Fibroblast of mammary gland (primary cell): ENCODE measurements at regions not wholly inside any gene's neighbourhood (a gene's known extent, or its start where the extent isn't known, plus 50 kb on each side); places are given as distances from the start of the nearest gene placed in this dataset.

Experiments
- DNase-seq: peaks from one replicate; pipeline ENCODE4 v3.0.0-alpha.2; 2010; ENCODE audit warnings: low read depth
- H3K4me3 ChIP-seq: 2 replicates; pipeline ENCODE4 v1.5.1; 2011; ENCODE audit warnings: low read depth, mild to moderate bottlenecking, low read length, moderate library complexity; ENCODE audit not compliant: control insufficient read depth
- CTCF ChIP-seq: conservative IDR thresholded peaks from 2 replicates; pipeline ENCODE4 v1.5.1; 2011; ENCODE audit warnings: low read depth, low read length, inconsistent platforms; ENCODE audit not compliant: control insufficient read depth, insufficient read depth

DNA sequence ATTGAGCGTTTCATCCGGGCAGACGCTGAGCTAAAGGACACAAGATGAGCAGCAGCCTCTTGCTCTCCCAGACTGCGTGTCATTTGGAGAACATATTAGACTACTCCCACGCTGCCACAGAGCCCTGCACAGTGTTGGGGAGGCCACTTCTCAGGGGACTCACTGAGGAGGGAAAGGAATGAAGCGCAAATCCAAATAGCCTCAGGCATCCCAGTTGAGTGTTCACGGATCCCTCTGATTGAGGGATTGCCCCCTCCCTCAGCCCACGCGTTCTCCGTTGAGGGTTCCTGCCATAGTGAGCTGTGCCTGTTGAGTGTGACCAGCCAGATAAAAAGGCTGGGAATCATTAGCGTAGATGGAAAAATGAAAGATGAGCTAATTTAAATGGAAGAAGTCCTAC is 563.4 kb downstream of the ACTR3B start:
- DNase-seq = no peak
- H3K4me3 ChIP-seq = no peak overlapping the region
- no peak for TF ChIP-seq CTCF

GRCh38 chr7:153324094-153324493 is 564.5 kb downstream of the ACTR3B start:
- no peak for TF ChIP-seq CTCF
- DNase-seq = no peak
- no peak overlapping the region for H3K4me3 ChIP-seq

GRCh38 chr7:153327683-153328082 is 568.1 kb downstream of the ACTR3B start:
- DNase-seq = no peak
- H3K4me3 ChIP-seq = no peak overlapping the region
- TF ChIP-seq CTCF = no peak

DNA sequence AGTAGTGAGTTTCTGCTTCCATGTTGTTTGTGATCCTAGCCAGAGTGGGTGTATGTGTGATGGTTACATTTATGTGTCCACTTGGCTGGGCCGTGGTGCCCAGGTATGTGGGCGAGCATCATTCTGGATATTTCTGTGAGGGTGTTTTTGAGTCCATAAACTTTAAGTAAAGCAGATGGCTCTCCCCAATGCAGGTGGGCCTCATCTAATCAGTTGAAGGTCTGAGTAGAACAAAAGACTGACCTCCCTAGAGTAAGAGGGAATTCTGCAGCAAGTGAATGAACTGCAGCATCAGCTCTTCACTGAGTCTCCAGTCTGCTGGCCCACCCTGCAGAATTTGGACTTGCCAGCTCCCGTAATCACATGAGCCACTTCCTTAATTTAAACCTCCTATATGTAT is 571.9 kb downstream of the ACTR3B start:
- no peak for TF ChIP-seq CTCF
- no peak for DNase-seq
- H3K4me3 ChIP-seq = no peak overlapping the region

DNA sequence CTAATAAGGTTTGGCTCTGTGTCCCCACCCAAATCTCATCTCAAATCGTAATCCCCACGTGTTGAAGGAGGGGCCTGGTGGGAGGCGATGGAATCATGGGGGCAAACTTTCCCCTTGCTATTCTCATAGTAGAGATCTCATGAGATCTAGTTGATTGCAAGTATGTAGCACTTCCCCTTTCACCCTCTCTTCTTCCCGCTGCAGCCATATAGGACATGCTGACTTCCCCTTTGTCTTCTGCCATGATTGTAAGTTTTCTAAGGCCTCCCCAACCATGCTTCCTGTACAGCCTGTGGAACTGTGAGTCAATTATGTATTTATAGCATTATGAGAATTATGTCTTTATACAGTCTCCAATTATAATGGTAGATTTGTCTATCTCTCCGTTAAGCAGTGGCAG is 594.5 kb downstream of the ACTR3B start:
- DNase-seq = no peak
- no peak for TF ChIP-seq CTCF
- H3K4me3 ChIP-seq = no peak overlapping the region

DNA sequence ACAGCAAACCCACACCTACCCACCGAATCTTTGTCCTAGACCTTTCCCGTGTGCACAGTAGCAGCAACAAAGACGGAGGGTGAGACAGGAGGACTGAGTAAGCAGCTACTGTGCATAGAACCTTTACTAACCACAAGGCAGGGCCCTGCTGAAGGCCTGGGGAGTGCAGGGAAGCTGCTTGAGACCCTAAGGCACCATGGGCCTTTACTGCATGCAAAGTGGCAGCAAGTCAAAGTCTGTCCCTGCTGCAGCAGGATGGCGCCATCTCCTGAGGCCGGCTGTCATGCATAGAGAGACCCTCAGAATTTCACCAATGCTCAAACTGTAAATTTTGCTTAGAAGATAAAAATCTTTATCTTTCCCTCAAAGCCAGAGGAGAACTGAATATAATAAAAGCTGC is 610.5 kb downstream of the ACTR3B start:
- no peak overlapping the region for H3K4me3 ChIP-seq
- DNase-seq = no peak
- no peak for TF ChIP-seq CTCF

- no peak for TF ChIP-seq CTCF
- no peak for DNase-seq
- no peak overlapping the region for H3K4me3 ChIP-seq
These were observed 621.1 kb downstream of the ACTR3B start for GRCh38 chr7:153380636-153381035.
